ENCODE measurements at regions not wholly inside any gene's neighbourhood (a gene's known extent, or its start where the extent isn't known, plus 50 kb on each side); places are given as distances from the start of the nearest gene placed in this dataset.

DNA sequence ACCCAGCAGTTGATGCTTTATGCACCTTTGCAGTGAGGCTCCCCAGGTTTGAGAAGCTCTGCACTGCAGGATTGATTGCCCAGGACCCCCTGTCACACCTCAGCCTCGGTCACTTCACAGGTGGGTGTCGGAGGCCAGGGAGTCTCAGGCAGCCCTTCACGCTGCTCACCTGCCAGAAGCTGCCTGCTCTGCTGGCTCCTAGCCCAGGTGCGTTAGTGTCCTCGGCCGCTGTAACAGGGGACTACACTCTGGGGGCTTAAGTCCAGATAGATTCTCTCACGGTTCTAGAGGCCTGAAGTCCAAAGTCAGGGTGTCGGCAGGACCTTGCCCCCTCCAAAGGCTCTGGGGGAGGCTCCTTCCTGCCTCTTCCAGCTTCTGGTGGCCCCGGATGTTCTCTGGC, 79.9 kb downstream of the CPZ start:
- no peaks in the 10 kb centered on the region for H3K36me3 ChIP-seq
- H3K27ac ChIP-seq: no peak overlapping the region
- peaks cover 0 to 53% of the 10 kb centered on the region in 2 donors for H3K27me3 ChIP-seq
- no peaks in the 10 kb centered on the region for H3K9me3 ChIP-seq
- no peak for ATAC-seq
- TF ChIP-seq, protein P1, sequence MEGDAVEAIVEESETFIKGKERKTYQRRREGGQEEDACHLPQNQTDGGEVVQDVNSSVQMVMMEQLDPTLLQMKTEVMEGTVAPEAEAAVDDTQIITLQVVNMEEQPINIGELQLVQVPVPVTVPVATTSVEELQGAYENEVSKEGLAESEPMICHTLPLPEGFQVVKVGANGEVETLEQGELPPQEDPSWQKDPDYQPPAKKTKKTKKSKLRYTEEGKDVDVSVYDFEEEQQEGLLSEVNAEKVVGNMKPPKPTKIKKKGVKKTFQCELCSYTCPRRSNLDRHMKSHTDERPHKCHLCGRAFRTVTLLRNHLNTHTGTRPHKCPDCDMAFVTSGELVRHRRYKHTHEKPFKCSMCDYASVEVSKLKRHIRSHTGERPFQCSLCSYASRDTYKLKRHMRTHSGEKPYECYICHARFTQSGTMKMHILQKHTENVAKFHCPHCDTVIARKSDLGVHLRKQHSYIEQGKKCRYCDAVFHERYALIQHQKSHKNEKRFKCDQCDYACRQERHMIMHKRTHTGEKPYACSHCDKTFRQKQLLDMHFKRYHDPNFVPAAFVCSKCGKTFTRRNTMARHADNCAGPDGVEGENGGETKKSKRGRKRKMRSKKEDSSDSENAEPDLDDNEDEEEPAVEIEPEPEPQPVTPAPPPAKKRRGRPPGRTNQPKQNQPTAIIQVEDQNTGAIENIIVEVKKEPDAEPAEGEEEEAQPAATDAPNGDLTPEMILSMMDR (IDR thresholded peaks at IDR 0.05): no peak
- DNase-seq: no peak
- intact Hi-C loops (cut with DNase I): no loop called here
- H3K4me3 ChIP-seq: no peak overlapping the region
- H3K4me1 ChIP-seq: no peaks in the 10 kb centered on the region

DNA sequence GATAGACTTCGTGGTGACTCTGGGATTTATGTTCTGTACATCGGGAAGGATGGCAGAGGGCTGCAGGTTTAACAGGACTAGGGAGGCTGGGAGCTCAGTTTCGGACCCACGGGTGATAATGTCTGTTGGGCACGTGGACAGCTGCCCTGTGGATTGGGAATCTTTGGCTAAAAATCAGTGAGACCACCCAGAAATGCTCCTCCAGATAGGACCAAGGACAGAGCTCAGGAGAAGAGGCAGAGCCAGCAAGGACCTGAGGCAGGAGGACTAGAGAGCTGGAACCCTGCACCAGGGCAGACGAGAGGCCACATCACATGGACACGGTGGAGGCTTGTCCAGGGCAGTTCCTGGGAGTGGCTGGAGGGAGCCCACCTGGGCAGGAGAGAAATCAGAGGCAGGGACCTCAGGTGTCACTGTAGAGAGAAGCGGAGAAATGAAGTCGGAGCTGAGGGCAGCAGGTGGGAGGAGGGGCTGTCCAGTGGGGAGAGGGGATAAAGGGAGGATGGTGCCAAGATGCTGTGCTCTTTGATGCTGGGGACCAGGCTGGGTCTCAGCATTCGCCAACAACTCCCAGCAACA, 79.2 kb downstream of the CPZ start:
- ATAC-seq: no peak
- no peak overlapping the region for H3K27ac ChIP-seq

More for the DNA sequence above, 79.2 kb downstream of the CPZ start:
- Histone ChIP-seq H3K27me3 (peaks cover 0 to 60% of the 10 kb centered on the region in 2 donors), H3K4me1 (no peaks in the 10 kb centered on the region), H3K4me3 (no peak overlapping the region), H3K36me3 (no peaks in the 10 kb centered on the region), H3K9me3 (no peaks in the 10 kb centered on the region)
- TF ChIP-seq, protein P1 (IDR thresholded peaks at IDR 0.05): no peak
- intact Hi-C loops (cut with DNase I): no loop called here
- peak in 1 of 4 donors; percentile 2 for DNase-seq

Measured in left lung (tissue), 4 donors.